Fibroblast of pulmonary artery (primary cell): ENCODE measurements at regions not wholly inside any gene's neighbourhood (a gene's known extent, or its start where the extent isn't known, plus 50 kb on each side); places are given as distances from the start of the nearest gene placed in this dataset.

ENCODE experiments used
- DNase-seq: peaks from one replicate; pipeline ENCODE4 v3.0.0-alpha.2; 2010; ENCODE audit warnings: low read depth
- H3K4me3 ChIP-seq: replicated peaks from 2 replicates; pipeline ENCODE4 v1.5.1; 2011; ENCODE audit warnings: low read depth, mild to moderate bottlenecking, control low read depth, low read length, moderate library complexity
- TF ChIP-seq, protein P1 (sequence below): IDR thresholded peaks from 2 replicates; pipeline ENCODE4 v1.5.1; 2011; ENCODE audit warnings: mild to moderate bottlenecking, control low read depth, low read length, inconsistent platforms; ENCODE audit errors: missing control alignments

DNA sequence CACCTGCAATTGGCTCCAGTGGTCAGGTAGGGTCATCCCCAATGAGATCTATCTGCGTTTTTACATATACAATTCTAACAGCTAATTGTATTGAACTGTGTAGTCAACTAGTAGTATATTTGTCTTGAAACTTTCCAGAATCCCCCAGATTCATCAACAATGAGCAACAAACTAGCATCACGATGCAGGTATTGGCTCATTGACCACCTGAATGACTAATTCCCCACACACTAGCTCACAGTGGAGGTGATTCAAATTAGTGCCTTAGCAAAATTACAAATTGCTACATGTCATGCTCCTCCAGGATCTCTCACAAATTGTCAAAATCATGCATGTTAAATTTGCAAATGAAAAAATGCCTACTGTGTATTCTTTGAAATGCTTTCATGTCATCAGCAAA lies 62.8 kb upstream of the MPHOSPH6 start:
- DNase-seq, result no peak
- no peak overlapping the region for H3K4me3 ChIP-seq
- TF ChIP-seq, protein P1, sequence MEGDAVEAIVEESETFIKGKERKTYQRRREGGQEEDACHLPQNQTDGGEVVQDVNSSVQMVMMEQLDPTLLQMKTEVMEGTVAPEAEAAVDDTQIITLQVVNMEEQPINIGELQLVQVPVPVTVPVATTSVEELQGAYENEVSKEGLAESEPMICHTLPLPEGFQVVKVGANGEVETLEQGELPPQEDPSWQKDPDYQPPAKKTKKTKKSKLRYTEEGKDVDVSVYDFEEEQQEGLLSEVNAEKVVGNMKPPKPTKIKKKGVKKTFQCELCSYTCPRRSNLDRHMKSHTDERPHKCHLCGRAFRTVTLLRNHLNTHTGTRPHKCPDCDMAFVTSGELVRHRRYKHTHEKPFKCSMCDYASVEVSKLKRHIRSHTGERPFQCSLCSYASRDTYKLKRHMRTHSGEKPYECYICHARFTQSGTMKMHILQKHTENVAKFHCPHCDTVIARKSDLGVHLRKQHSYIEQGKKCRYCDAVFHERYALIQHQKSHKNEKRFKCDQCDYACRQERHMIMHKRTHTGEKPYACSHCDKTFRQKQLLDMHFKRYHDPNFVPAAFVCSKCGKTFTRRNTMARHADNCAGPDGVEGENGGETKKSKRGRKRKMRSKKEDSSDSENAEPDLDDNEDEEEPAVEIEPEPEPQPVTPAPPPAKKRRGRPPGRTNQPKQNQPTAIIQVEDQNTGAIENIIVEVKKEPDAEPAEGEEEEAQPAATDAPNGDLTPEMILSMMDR, result no peak

DNA sequence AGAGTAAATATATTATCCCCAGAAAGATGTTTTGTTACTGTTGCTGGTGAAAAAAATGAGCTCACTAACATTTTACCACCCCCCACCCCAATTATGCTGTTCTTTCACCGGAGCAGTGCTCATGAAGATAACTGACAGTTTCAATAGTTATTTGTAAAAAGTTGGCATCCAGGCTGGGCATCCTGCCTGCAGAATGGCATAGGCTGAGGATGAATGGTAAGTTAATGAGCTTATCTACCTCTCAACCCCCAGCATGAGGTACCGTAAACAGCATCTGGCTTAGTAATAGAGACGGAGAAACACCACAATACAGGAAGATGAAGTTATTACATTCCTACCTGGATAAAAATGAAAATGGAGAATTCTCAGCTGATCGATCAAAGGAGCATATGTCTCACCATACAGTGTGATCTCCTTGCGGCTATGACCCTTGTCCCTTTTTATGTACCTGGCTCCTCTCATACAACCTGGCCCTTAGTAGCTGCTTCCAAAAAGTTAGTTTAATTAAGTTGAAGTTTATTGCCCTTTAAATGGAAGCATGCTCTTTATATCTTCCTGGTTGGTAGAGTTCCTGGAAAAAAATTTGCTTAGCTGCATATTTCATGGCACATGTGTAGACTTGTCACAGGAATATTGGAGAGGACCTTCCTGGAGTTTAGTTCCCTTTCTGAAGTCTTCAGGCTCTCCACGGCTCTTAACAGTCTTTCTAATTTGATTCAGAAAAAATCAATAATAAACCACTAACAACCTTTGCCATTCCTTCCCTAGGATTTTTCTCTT lies 61.2 kb upstream of the MPHOSPH6 start:
- TF ChIP-seq, protein P1, result no peak
- DNase-seq, result no peak
- no peak overlapping the region for H3K4me3 ChIP-seq

DNA sequence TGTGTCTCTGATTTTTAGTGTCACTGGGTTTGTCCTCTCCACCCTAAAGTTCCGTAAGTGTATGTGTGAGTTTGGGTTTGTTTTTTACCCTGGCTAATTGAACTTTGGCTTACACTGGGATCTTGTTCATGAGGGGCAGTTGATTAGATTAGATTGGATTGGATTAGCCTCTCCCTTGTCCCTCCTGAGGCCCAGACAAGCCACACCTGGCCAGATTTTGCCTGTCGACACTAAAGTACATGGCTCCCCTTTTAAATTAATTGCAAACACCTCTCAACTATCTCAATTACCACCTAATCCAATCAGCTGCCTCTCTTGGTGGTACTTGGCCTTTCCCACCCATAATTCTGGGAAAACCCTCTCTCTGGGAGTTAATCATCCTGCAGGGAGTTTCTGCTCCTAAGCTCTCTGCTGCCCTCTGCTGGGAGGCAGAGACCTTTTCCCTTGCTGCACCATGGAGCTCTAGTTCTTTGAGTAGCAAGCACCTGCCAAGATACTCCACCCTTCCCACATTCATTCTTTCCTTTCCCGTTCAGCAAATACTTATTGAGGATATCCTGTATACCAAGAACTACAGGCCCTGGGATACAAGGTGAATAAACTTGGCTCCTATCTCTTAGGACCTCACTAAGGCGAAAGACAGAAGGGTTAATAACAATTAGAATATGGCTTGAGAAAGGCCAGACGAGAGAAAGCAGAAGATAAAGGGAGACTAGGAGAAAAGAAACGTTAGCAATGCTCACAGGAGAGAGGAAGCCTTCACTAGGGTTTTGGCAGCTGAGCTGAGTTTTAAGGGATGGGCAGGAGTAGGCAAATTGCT lies 60.0 kb upstream of the MPHOSPH6 start:
- TF ChIP-seq, protein P1, result peak; percentile 100
- peak; percentile 87 for DNase-seq
- H3K4me3 ChIP-seq, result no peak overlapping the region

DNA sequence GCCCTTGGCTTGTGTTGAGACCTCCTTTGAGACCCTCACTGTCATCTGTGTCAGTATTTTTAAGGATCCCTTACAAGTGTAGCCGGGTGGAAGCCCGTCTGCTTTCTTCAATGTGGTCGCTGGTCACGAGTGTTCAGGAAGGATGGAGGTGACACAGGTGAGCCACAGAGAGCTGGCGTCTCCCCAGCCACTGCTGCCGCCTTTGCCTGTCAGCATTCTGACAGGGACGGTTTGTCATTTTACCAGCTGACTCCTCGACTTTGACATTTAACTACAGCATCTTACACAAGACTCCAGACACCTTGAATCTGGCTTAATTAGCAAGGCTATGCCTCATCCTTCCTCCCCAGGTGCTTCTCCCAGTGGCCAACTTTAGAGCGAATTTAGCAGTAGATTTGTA lies 56.3 kb upstream of the MPHOSPH6 start:
- DNase-seq, result no peak
- TF ChIP-seq, protein P1, result no peak
- no peak overlapping the region for H3K4me3 ChIP-seq

DNA sequence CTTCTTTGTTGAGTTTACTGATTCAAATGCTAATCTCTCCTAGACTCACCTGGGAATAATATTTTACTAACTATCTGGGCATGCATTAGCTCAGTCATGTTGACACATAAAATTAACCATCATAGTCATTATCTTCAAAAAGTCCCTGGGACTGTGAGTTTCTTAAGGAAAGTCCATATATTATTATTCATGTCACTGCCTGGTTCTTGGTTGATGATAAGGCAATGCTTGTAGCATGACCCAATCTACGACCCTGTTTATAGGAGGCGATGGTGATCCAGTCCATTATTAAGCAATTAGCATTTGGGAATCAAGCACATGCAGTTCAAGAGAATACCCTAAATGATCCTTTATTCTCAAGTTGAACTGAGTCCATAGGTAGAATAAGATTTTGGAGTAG lies 54.8 kb upstream of the MPHOSPH6 start:
- H3K4me3 ChIP-seq, result no peak overlapping the region
- TF ChIP-seq, protein P1, result no peak
- DNase-seq, result no peak

DNA sequence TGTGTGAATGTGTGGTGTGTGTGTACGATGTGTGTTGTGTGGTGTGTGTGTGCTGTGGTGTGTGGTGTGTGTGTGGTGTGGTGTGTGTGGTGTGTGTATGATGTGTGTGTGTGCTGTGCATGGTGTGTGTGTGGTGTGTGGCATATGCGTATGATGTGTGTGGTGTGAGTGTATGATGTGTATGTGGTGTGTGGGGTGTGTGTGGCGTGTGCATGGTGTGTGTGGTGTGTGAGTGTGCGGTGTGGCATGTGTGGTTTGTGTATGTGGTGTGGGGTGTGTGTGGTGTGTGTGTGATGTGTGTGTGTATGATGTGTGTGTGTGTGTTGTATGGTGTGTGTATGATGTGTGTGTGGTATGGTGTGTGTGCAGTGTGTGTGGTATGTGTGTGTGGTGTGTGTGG lies 50.5 kb upstream of the MPHOSPH6 start:
- TF ChIP-seq, protein P1, result no peak
- DNase-seq, result no peak
- no peak overlapping the region for H3K4me3 ChIP-seq
